Lower lobe of right lung (tissue), 2 donors: ENCODE measurements at regions not wholly inside any gene's neighbourhood (a gene's known extent, or its start where the extent isn't known, plus 50 kb on each side); places are given as distances from the start of the nearest gene placed in this dataset.

Source experiments
- ATAC-seq, 2 donors: fragments of 200-7000 bp; cut with Tn5 transposase; one replicate each; pipeline ENCODE4 v1.9.1; 2020 to 2022; ENCODE audit warnings: mild to moderate bottlenecking in 2 of 2, moderate library complexity in 2 of 2
- DNase-seq: peaks from one replicate; pipeline ENCODE4 v3.0.0-alpha.2; 2020
- H3K27ac ChIP-seq: fragments of 200-600 bp; one replicate; pipeline ENCODE4 v1.8.0; 2022
- H3K27me3 ChIP-seq: fragments of 200-600 bp; one replicate; pipeline ENCODE4 v1.8.0; 2022; ENCODE audit warnings: low read depth
- H3K36me3 ChIP-seq: fragments of 200-600 bp; one replicate; pipeline ENCODE4 v1.8.0; 2022; ENCODE audit warnings: mild to moderate bottlenecking
- H3K4me1 ChIP-seq: fragments of 200-600 bp; one replicate; pipeline ENCODE4 v1.8.0; 2022
- H3K4me3 ChIP-seq: fragments of 200-600 bp; one replicate; pipeline ENCODE4 v1.8.0; 2022; ENCODE audit warnings: mild to moderate bottlenecking
- H3K9me3 ChIP-seq: fragments of 200-600 bp; one replicate; pipeline ENCODE4 v1.8.0; 2022
- intact Hi-C: fragments of 100-400 bp; cut with DNase I; formaldehyde crosslinking; loops from one replicate; pipeline ENCODE4 v1.11.0; 2022
- TF ChIP-seq, protein P1 (sequence below): fragments of 200-600 bp; IDR thresholded peaks from one replicate; pipeline ENCODE4 v1.8.0; 2022; ENCODE audit warnings: antibody characterized with exemption, mild to moderate bottlenecking
- donor health status: DM: no; HTN: yes; CAD: no; lungs with severe emphysema.

DNA sequence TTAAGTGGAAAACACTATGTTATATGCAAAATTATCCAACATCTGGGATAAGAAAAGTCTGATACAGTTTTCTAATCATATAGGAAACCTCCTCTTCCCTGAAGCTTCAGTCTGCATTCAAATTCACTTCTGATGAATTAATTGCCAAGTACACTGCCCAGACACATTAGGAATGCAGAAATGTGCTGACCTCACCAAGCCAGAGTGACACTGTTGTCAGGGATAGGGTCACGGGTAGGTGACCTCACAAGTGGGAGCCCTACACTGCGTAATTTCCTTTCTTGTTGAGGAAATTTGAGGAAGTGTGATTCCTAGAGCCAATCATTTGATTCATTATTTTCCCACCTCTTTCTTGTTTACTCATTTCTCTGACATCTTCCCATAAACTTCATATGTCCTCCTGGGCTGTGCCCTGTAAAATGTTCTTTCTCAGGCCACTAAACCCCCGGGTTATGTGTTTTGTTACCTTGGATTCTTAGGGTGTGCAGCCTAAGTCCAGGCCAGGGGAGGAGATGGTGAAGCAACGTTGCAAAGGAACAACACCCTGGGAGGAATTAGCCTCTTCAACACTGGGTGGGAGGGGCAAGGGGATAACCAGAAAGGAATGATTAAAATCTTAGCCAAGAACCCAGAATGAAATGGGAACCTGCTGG, 411.9 kb downstream of the MTRR start:
- Histone ChIP-seq H3K36me3 (no peaks in the 10 kb centered on the region), H3K4me1 (no peaks in the 10 kb centered on the region)
- intact Hi-C loops = no loop called here

DNA sequence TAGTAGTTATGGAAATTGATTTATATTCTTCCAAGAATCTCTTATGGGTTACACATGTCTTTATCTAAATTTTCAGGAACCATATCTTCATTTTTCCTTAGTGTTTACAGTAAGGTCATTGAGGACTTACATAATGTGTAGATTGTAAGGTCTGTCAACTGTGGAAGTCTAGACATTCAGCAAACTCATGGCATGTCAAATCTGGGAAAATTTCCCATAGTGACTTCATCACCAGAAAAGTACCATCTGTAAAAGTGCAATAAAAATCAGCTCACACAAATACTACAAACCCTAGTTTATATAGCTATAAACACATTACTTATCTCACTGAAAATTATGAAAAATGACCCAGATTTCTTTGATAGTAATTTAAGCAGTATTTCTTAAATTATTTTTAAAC, 419.4 kb downstream of the MTRR start:
- ATAC-seq (no peak), DNase-seq (no peak)
- intact Hi-C loops = no loop called here
- Histone ChIP-seq H3K4me1 (no peaks in the 10 kb centered on the region), H3K9me3 (no peaks in the 10 kb centered on the region), H3K27ac (no peak overlapping the region), H3K4me3 (no peak overlapping the region), H3K27me3 (no peaks in the 10 kb centered on the region), H3K36me3 (no peaks in the 10 kb centered on the region)
- TF ChIP-seq, protein P1, sequence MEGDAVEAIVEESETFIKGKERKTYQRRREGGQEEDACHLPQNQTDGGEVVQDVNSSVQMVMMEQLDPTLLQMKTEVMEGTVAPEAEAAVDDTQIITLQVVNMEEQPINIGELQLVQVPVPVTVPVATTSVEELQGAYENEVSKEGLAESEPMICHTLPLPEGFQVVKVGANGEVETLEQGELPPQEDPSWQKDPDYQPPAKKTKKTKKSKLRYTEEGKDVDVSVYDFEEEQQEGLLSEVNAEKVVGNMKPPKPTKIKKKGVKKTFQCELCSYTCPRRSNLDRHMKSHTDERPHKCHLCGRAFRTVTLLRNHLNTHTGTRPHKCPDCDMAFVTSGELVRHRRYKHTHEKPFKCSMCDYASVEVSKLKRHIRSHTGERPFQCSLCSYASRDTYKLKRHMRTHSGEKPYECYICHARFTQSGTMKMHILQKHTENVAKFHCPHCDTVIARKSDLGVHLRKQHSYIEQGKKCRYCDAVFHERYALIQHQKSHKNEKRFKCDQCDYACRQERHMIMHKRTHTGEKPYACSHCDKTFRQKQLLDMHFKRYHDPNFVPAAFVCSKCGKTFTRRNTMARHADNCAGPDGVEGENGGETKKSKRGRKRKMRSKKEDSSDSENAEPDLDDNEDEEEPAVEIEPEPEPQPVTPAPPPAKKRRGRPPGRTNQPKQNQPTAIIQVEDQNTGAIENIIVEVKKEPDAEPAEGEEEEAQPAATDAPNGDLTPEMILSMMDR = no peak

More for the DNA sequence above, 411.9 kb downstream of the MTRR start:
- H3K4me3 ChIP-seq = no peak overlapping the region
- no peaks in the 10 kb centered on the region for H3K9me3 ChIP-seq
- ATAC-seq = no peak
- no peak overlapping the region for H3K27ac ChIP-seq
- H3K27me3 ChIP-seq = no peaks in the 10 kb centered on the region
- TF ChIP-seq, protein P1 = no peak
- DNase-seq = no peak

DNA sequence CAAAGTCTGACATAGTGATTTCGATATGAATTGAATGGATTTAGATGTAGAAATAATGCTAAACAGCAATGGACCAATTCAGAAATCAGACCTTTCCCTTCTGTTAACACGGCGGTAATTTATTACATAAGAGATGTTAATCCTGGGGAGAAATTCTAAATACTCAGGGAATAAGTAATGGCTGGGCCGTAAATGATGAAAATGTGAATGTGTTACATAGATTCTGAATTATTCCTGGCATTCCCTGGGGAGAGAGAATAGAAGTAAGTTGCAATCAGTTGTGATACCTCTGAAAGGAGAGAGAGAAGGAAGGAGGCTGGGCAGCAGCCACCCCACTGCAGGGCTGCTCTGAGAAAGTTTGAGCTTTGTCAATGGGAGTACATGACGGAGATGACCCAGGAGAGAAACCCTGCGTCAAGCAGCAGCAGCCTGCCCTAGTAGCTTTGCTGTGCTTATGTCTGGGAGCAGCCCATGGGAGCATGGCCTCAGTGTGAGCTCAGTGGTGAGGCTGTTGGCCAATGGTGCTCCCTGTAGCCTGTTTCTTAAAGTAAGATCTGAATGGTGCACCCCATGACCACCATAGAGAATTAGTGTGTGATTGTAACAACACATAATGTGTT, 420.1 kb downstream of the MTRR start:
- intact Hi-C loops = no loop called here
- TF ChIP-seq, protein P1 = no peak
- H3K9me3 ChIP-seq = no peaks in the 10 kb centered on the region
- no peak for DNase-seq
- no peak overlapping the region for H3K4me3 ChIP-seq
- H3K27me3 ChIP-seq = no peaks in the 10 kb centered on the region
- no peaks in the 10 kb centered on the region for H3K4me1 ChIP-seq
- no peaks in the 10 kb centered on the region for H3K36me3 ChIP-seq
- no peak for ATAC-seq
- H3K27ac ChIP-seq = no peak overlapping the region

DNA sequence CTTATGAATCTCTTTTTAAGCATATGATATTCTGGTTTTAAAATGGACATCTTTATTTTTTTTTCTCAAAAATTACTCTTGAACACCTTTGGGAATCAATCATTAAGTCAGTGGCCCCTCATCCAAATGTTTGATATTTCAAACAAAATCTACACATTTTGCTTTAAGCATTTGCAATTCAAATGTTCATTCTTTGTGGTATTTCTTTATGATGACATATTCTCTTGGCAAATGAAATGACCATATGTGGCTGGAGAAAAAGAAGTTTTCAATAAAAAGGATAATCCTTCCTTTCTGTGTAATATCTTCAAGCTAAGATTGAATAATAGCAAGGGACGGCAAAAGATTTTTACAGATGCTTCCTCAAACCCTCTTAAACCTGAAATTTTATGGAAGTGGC, 420.8 kb downstream of the MTRR start:
- no peak for DNase-seq
- TF ChIP-seq, protein P1 = no peak
- H3K36me3 ChIP-seq = no peaks in the 10 kb centered on the region
- no peak overlapping the region for H3K4me3 ChIP-seq
- no peak for ATAC-seq
- no peaks in the 10 kb centered on the region for H3K4me1 ChIP-seq
- no peaks in the 10 kb centered on the region for H3K9me3 ChIP-seq
- H3K27ac ChIP-seq = no peak overlapping the region
- intact Hi-C loops = no loop called here
- no peaks in the 10 kb centered on the region for H3K27me3 ChIP-seq

DNA sequence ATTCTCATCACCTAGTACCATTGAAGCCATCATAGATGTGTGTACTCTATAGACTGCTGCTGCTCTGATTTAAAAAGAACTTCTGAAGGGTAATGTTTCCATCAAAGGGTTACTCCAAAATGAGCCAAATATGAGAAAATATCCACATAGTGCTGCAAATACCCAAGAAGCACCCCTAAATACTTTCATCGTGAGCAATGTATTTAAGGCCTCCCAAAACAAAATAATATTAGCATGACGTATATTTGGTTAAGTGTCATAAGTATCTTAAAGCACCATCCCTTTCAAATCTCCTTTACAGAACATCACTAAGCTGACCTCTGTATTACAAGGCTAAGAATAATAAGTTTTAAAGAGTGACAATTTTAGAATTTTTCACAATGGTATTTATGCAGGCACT, 421.8 kb downstream of the MTRR start:
- no peaks in the 10 kb centered on the region for H3K27me3 ChIP-seq
- TF ChIP-seq, protein P1 = no peak
- no peaks in the 10 kb centered on the region for H3K9me3 ChIP-seq
- H3K36me3 ChIP-seq = no peaks in the 10 kb centered on the region
- DNase-seq = no peak
- ATAC-seq = no peak
- H3K4me3 ChIP-seq = no peak overlapping the region
- no peaks in the 10 kb centered on the region for H3K4me1 ChIP-seq
- intact Hi-C loops = no loop called here
- no peak overlapping the region for H3K27ac ChIP-seq
